ENCODE measurements at regions not wholly inside any gene's neighbourhood (a gene's known extent, or its start where the extent isn't known, plus 50 kb on each side); places are given as distances from the start of the nearest gene placed in this dataset.
"Not testable (repeated sequence)": the region's sequence is repeated elsewhere in the genome, so short reads cannot be mapped to it uniquely, and the experiment has no call there.

DNA sequence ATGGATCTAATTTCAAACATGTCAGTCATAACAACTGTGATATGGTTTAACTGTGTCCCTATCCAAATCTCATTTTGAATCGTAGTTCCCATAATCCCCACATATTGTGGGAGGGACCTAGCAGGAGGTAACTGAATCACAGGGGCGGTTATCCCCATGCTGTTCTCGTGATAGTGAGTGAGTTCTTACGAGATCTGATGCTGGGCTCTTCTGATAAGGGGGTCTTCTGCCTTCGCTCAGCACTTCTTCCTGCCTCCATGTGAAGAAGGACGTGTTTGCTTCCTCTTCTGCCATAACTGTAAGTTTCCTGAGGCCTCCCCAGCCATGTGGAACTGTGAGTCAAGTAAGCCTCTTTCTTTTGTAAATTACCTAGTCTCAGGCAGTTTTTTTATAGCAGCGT is 138.0 kb upstream of the PCGF5 start:
- TF ChIP-seq, protein P1, sequence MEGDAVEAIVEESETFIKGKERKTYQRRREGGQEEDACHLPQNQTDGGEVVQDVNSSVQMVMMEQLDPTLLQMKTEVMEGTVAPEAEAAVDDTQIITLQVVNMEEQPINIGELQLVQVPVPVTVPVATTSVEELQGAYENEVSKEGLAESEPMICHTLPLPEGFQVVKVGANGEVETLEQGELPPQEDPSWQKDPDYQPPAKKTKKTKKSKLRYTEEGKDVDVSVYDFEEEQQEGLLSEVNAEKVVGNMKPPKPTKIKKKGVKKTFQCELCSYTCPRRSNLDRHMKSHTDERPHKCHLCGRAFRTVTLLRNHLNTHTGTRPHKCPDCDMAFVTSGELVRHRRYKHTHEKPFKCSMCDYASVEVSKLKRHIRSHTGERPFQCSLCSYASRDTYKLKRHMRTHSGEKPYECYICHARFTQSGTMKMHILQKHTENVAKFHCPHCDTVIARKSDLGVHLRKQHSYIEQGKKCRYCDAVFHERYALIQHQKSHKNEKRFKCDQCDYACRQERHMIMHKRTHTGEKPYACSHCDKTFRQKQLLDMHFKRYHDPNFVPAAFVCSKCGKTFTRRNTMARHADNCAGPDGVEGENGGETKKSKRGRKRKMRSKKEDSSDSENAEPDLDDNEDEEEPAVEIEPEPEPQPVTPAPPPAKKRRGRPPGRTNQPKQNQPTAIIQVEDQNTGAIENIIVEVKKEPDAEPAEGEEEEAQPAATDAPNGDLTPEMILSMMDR (IDR thresholded peaks at IDR 0.05; ENCODE audit: extremely low read depth, insufficient read depth, missing control alignments), result no peak
- no peak for DNase-seq (ENCODE audit: low spot score)
- in situ Hi-C loops (cut with MboI; ENCODE audit: low pct_unique_long_range_greater_than_20kb, low sequenced_read_pairs, unreplicated experiment), result no loop called here

DNA sequence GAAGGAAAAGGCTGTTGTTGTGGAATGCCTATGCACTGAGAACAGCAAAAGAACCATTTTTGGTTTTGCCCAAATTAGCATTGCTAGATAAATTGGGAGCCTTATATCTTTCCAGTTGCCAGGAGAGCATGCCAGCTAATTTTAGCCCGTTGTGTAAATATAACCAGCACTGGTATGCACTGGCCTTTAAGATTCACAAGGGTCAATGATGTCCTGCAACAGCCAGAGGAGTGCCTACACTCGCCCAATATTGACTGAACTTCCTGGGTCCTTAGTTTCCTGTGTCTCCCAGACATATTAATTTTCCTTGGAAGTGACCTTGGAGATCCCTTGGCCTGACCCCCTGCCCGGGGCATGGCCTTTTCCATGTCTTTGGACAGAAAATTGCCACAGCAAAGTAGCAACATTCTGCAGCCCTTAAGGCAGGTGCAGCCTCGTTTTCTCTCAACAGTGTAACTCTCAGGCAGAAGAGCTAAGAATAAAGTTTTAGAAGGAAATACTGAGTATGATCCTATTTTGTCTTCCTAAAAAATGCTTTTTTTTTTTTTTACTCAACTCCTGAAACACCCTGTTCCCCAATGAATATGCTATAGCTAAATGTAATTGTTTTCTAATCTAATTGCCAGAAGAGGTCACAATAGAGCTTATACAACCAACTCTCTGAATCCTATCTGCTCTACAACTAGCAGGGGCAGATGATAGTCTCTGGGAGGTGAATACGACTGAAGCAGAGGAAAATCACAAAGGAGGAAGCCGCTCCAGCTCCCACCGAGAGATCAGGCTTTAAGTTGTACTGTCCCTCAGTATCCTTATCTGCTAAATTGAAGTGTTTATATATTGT is 131.9 kb upstream of the PCGF5 start:
- in situ Hi-C loops (cut with MboI; ENCODE audit: low pct_unique_long_range_greater_than_20kb, low sequenced_read_pairs, unreplicated experiment), result no loop called here

DNA sequence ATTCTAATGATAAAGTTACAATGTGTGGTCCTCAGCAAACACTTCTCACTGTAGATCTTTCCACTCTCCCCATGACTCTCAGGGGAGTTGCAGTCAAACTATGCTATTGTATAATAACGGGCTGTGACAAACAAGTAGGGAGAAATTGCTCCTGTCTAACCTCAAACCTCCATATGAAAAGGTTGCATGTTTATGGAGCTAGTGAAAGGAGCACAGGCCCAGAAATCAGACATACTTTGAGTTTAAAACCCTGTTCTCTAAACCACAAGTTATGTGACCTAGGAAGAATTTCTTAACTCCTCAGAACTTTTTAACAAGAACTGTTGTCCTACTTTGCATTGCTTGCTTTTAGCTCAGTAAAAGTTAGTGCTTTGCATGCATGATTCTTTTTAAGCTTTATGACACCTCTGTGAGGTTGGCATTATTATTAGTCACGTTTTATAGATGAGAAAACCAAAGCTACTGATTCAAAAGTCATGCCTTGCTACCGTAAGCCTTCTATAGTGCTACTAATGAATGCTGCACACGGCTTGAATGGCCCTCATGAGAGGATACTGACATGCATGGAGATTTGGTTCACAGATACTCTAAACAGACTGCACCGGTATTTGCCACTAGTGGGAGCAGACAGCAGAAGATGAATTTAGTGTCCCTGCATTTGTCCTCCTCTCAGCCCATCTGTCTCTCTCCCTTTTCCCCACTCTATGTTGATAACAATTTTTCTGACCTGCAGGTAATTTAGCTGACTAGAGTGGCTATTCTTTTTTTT is 129.5 kb upstream of the PCGF5 start:
- peak; percentile 18 for DNase-seq (ENCODE audit: low spot score)
- TF ChIP-seq, protein P1 (IDR thresholded peaks at IDR 0.05; ENCODE audit: extremely low read depth, insufficient read depth, missing control alignments), result peak; percentile 45
- in situ Hi-C loops (cut with MboI; ENCODE audit: low pct_unique_long_range_greater_than_20kb, low sequenced_read_pairs, unreplicated experiment), result no loop called here

More for the DNA sequence above, 131.9 kb upstream of the PCGF5 start:
- peak; percentile 40 for DNase-seq (ENCODE audit: low spot score)
- TF ChIP-seq, protein P1 (IDR thresholded peaks at IDR 0.05; ENCODE audit: extremely low read depth, insufficient read depth, missing control alignments), result peak; percentile 39

DNA sequence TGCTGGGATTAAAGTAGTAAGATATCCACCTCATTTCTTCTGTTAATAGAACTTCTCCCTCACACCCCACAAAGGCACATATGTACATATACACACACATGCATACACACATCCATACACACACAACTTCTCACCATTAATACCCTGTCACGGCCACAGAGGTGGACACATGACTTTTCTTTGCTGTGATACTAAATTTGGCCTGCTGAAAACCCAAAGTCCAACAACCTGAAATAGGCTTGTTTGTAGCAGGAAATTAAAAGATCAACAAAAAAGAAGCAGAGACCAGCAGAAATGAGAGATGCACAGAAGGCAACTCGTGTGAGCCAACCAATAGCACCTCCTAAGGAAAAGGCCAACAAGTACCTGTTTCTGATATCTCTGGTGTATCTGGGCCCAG is 128.7 kb upstream of the PCGF5 start:
- TF ChIP-seq, protein P1 (IDR thresholded peaks at IDR 0.05; ENCODE audit: extremely low read depth, insufficient read depth, missing control alignments), result no peak
- DNase-seq (ENCODE audit: low spot score), result no peak
- in situ Hi-C loops (cut with MboI; ENCODE audit: low pct_unique_long_range_greater_than_20kb, low sequenced_read_pairs, unreplicated experiment), result no loop called here

DNA sequence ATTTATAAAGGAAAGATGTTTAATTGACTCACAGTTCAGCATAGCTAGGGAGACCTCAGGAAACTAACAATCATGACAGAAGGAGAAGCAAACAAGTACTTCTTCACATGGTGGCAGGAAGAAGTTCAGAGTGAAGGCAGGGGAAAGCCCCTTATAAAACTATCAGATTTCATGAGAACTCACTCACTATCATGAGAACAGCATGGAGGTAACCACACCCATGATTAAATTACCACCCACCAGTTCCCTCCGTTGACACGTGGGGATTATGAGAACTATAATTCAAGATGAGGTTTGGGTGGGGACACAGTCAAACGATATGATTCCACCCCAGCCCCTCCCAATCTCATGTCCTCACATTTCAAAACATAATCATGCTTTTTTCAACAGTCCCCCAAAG is 124.2 kb upstream of the PCGF5 start:
- in situ Hi-C loops (cut with MboI; ENCODE audit: low pct_unique_long_range_greater_than_20kb, low sequenced_read_pairs, unreplicated experiment), result no loop called here
- TF ChIP-seq, protein P1 (IDR thresholded peaks at IDR 0.05; ENCODE audit: extremely low read depth, insufficient read depth, missing control alignments), result no peak
- DNase-seq (ENCODE audit: low spot score), result no peak

DNA sequence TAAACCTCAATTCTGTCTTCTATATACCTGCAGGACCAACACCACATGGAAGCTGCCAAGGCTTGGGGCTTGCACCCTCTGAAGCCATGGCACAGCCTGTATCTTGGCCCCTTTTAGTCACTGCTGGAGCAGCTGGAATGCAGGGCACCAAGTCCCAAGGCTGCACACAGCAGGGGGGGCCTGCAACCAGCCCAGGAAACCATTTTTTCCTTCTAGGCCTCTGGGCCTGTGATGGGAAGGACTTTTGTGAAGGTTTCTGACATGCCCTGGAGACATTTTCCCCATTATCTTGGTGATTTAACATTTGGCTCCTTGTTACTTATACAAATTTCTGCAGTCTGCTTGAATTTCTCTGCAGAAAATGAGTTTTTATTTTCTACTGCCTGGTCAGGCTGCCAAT is 123.2 kb upstream of the PCGF5 start:
- TF ChIP-seq, protein P1 (IDR thresholded peaks at IDR 0.05; ENCODE audit: extremely low read depth, insufficient read depth, missing control alignments), result no peak
- in situ Hi-C loops (cut with MboI; ENCODE audit: low pct_unique_long_range_greater_than_20kb, low sequenced_read_pairs, unreplicated experiment), result no loop called here
- DNase-seq (ENCODE audit: low spot score), result no peak

DNA sequence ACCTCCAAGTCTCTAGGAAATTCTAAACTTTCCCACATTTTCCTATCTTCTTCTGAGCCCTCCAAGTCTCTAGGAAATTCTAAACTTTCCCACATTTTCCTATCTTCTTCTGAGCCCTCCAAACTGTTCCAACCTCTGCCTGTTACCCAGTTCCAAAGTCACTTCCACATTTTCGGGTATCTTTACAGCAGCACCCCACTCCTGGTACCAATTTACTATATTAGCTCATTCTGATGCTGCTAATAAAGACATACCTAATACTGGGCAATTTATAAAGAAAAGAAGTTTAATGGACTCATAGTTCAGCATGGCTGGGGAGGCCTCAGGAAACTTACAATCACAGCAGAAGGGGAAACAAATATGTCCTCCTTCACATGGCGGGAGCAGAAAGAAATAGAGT is 122.4 kb upstream of the PCGF5 start:
- in situ Hi-C loops (cut with MboI; ENCODE audit: low pct_unique_long_range_greater_than_20kb, low sequenced_read_pairs, unreplicated experiment); DNase-seq (ENCODE audit: low spot score): not testable (repeated sequence)
